DOHH2 (cell line): ENCODE measurements at regions not wholly inside any gene's neighbourhood (a gene's known extent, or its start where the extent isn't known, plus 50 kb on each side); places are given as distances from the start of the nearest gene placed in this dataset.

Source experiments
- H3F3A ChIP-seq: fragments of 200-600 bp; sonication (generic), shearing (Covaris generic); 2 replicates; pipeline ENCODE4 v1.6.0; 2016; ENCODE audit warnings: antibody characterized with exemption, mild to moderate bottlenecking; ENCODE audit not compliant: control insufficient read depth, insufficient read depth
- H3K27ac ChIP-seq: fragments of 200-600 bp; sonication (generic); 2 replicates; pipeline ENCODE4 v1.5.1; 2014; ENCODE audit warnings: low read depth, mild to moderate bottlenecking, low read length, moderate library complexity
- H3K27me3 ChIP-seq: fragments of 200-600 bp; sonication (generic); 2 replicates; pipeline ENCODE4 v1.6.1; 2014; ENCODE audit warnings: mild to moderate bottlenecking, low read length, mixed read lengths; ENCODE audit not compliant: control insufficient read depth
- H3K36me3 ChIP-seq: fragments of 200-600 bp; sonication (generic); 2 replicates; pipeline ENCODE4 v1.6.1; 2014; ENCODE audit warnings: mild to moderate bottlenecking, low read length, moderate library complexity, mixed read lengths; ENCODE audit not compliant: control insufficient read depth
- H3K4me1 ChIP-seq: fragments of 200-600 bp; sonication (generic); 2 replicates; pipeline ENCODE4 v1.6.1; 2014; ENCODE audit warnings: mild to moderate bottlenecking, low read length, mixed read lengths; ENCODE audit not compliant: control insufficient read depth
- H3K4me2 ChIP-seq: fragments of 200-600 bp; sonication (generic); 2 replicates; pipeline ENCODE4 v1.6.0; 2014; ENCODE audit warnings: mild to moderate bottlenecking, low read length, moderate library complexity
- H3K4me3 ChIP-seq: fragments of 200-600 bp; sonication (generic); 2 replicates; pipeline ENCODE4 v1.5.1; 2014; ENCODE audit warnings: mild to moderate bottlenecking, low read length, mixed read lengths
- H3K79me2 ChIP-seq: fragments of 200-600 bp; sonication (generic); 2 replicates; pipeline ENCODE4 v1.6.1; 2014; ENCODE audit warnings: mild to moderate bottlenecking, low read length, mixed read lengths; ENCODE audit not compliant: control insufficient read depth
- H3K9me2 ChIP-seq: fragments of 200-600 bp; sonication (generic); replicated peaks from 2 replicates; pipeline ENCODE4 v1.6.1; 2014; ENCODE audit warnings: mild to moderate bottlenecking, low read length, mixed read lengths; ENCODE audit not compliant: control insufficient read depth
- H3K9me3 ChIP-seq: fragments of 200-600 bp; sonication (generic); 2 replicates; pipeline ENCODE4 v1.6.1; 2014; ENCODE audit warnings: antibody characterized with exemption, low read length, mixed read lengths; ENCODE audit not compliant: control insufficient read depth, insufficient read depth
- H4K20me1 ChIP-seq: fragments of 200-600 bp; sonication (generic); 2 replicates; pipeline ENCODE4 v1.6.0; 2014; ENCODE audit warnings: low read depth, mild to moderate bottlenecking, antibody characterized with exemption, low read length, moderate library complexity; ENCODE audit not compliant: control insufficient read depth, insufficient read depth
- EZH2phosphoT487 ChIP-seq: fragments of 200-600 bp; sonication (generic); IDR thresholded peaks from 2 replicates; pipeline ENCODE4 v1.6.1; 2017; ENCODE audit warnings: borderline replicate concordance, mild to moderate bottlenecking, antibody characterized with exemption, low read length, moderate library complexity, mixed read lengths
- TF ChIP-seq, protein P1 (sequence below): fragments of 200-600 bp; sonication (generic); IDR thresholded peaks from one replicate; pipeline ENCODE4 v1.5.1; 2014; ENCODE audit warnings: antibody characterized with exemption, mild to moderate bottlenecking, low read depth, low read length; ENCODE audit not compliant: poor library complexity, severe bottlenecking

DNA sequence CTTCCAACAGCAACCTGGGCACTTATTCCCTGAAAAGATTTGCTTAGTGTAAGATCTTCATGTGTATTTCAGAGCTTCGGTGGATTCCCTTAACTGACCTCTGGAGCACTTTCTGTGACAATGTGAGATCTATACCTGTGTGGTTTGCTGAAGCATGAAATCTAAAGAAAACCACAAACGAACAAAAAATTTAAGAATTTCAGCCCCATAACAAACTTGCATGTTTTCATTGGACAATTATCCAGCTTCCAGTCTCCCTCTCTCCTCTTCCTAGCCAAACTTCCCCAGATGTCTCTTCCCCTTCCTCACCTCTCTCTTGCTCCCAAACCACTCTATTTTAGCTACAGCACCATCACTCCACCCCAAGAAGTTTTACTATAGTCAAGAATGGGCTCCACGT lies 279.9 kb upstream of the SORCS1 start:
- Histone ChIP-seq H3K9me3 (peaks cover 3% of the 10 kb centered on the region; the same call in 1 of the 2 replicates), H4K20me1 (no peaks in the 10 kb centered on the region), H3K4me2 (no peak overlapping the region), H3K36me3 (no peaks in the 10 kb centered on the region), H3K79me2 (no peaks in the 10 kb centered on the region), H3F3A (no peaks in the 10 kb centered on the region), H3K4me1 (no peaks in the 10 kb centered on the region), H3K27me3 (no peaks in the 10 kb centered on the region), H3K27ac (no peak overlapping the region), H3K9me2 (no peaks in the 10 kb centered on the region; the same call in 1 of the 2 replicates), H3K4me3 (no peak overlapping the region)
- TF ChIP-seq, protein P1, sequence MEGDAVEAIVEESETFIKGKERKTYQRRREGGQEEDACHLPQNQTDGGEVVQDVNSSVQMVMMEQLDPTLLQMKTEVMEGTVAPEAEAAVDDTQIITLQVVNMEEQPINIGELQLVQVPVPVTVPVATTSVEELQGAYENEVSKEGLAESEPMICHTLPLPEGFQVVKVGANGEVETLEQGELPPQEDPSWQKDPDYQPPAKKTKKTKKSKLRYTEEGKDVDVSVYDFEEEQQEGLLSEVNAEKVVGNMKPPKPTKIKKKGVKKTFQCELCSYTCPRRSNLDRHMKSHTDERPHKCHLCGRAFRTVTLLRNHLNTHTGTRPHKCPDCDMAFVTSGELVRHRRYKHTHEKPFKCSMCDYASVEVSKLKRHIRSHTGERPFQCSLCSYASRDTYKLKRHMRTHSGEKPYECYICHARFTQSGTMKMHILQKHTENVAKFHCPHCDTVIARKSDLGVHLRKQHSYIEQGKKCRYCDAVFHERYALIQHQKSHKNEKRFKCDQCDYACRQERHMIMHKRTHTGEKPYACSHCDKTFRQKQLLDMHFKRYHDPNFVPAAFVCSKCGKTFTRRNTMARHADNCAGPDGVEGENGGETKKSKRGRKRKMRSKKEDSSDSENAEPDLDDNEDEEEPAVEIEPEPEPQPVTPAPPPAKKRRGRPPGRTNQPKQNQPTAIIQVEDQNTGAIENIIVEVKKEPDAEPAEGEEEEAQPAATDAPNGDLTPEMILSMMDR, result no peak
- TF ChIP-seq EZH2phosphoT487, result no peak

DNA sequence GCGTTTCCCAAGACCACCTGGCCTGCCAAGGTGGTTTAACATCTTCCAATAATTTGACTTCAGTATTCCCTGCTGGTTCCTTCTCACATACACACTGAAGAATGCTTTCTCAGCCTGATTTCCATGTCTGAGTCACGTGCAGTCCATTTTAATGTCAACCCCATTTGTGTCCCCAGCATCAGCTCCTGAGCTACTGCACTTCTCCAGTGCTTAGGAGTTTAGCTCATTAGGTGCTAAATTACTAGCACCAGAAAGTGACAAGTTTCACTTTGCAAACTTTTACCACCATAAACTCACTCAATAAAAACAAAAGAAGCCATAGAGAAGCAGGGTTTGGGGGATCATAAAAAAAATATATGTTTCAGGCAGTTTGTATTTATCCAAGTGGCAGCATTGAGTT lies 279.3 kb upstream of the SORCS1 start:
- TF ChIP-seq, protein P1, result no peak
- no peak for TF ChIP-seq EZH2phosphoT487
- Histone ChIP-seq H3K4me3 (no peak overlapping the region), H3K4me2 (no peak overlapping the region), H3K36me3 (no peaks in the 10 kb centered on the region), H4K20me1 (no peaks in the 10 kb centered on the region), H3K27me3 (no peaks in the 10 kb centered on the region), H3K9me3 (peaks cover 3% of the 10 kb centered on the region; the same call in 1 of the 2 replicates), H3K9me2 (no peaks in the 10 kb centered on the region; the same call in 1 of the 2 replicates), H3K27ac (no peak overlapping the region), H3F3A (no peaks in the 10 kb centered on the region), H3K79me2 (no peaks in the 10 kb centered on the region), H3K4me1 (no peaks in the 10 kb centered on the region)

DNA sequence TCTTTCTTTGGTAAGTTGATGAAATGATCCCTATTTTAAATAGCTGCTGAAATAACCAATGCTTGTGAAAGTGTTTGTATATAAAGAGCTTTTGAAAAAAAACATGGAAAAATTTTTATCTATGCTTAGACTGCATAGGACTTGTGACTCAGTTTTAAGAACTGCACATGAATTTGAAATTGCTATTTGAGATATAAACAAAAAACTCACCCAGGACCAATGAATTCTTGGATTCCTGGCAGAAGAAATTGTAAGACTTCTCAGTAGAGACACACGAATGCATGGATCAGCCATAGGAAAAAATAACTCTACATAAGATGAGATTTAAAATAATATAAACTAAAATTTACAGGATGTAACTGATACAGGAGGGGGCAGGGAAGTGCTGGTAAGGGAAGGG lies 278.8 kb upstream of the SORCS1 start:
- Histone ChIP-seq H3K79me2 (no peaks in the 10 kb centered on the region), H3K9me2 (no peaks in the 10 kb centered on the region; the same call in 1 of the 2 replicates), H3F3A (no peaks in the 10 kb centered on the region), H3K36me3 (no peaks in the 10 kb centered on the region), H3K4me1 (no peaks in the 10 kb centered on the region), H4K20me1 (no peaks in the 10 kb centered on the region), H3K27me3 (no peaks in the 10 kb centered on the region), H3K4me2 (no peak overlapping the region), H3K4me3 (no peak overlapping the region), H3K27ac (no peak overlapping the region), H3K9me3 (peaks cover 3% of the 10 kb centered on the region; the same call in 1 of the 2 replicates)
- no peak for TF ChIP-seq EZH2phosphoT487
- TF ChIP-seq, protein P1, result no peak
